Renal cortical epithelial cell (primary cell): ENCODE measurements at regions not wholly inside any gene's neighbourhood (a gene's known extent, or its start where the extent isn't known, plus 50 kb on each side); places are given as distances from the start of the nearest gene placed in this dataset.
"Not testable (repeated sequence)": the region's sequence is repeated elsewhere in the genome, so short reads cannot be mapped to it uniquely, and the experiment has no call there.

Experiments used
- DNase-seq: peaks from one replicate; pipeline ENCODE4 v3.0.0-alpha.2; 2011; ENCODE audit warnings: low read depth

DNA sequence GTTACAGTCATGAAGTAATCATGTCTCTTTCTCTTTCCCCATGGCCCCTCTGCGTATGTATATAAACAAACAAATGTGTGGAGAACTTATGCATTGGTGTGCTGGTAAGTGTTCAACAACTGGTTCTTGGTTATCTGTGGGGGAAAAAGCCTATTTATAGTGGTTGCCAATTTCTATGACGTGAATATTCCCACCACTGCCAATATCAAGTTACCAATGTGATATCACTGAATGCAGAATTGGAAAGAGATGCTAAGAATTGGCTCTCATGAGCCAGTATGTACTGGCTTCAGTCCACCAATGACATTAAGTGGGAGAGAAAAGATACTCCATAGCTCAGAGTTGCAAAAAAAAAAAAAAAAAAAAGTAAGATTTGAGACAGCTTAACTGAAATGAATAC lies 399.7 kb downstream of the REEP3 start:
- no peak for DNase-seq

DNA sequence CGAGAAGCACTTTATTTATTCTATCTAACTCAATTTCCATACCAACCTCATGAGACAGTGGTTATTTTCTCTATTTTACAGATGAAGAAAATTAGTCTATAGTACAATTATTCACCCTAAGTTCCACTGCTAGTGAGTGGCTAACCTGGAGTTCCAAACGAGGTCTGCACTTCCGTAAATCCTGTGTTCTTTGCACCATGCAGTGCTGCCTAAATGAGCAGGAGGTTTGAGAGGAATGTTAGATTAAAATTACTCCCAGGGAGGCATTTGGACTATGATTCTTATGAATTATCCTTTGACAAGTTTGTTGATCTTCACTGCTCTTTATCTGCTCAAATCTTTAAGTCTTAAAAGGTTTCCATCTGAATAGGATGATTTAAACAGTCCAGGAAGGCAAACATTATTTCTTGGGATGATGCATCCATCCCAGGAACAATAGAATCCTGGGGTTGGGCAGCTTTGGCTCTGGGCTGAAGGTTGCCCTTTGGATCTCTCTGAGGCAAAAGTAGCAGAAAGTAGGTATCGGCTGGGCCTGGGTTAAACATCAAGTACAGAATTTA lies 400.8 kb downstream of the REEP3 start:
- no peak for DNase-seq

DNA sequence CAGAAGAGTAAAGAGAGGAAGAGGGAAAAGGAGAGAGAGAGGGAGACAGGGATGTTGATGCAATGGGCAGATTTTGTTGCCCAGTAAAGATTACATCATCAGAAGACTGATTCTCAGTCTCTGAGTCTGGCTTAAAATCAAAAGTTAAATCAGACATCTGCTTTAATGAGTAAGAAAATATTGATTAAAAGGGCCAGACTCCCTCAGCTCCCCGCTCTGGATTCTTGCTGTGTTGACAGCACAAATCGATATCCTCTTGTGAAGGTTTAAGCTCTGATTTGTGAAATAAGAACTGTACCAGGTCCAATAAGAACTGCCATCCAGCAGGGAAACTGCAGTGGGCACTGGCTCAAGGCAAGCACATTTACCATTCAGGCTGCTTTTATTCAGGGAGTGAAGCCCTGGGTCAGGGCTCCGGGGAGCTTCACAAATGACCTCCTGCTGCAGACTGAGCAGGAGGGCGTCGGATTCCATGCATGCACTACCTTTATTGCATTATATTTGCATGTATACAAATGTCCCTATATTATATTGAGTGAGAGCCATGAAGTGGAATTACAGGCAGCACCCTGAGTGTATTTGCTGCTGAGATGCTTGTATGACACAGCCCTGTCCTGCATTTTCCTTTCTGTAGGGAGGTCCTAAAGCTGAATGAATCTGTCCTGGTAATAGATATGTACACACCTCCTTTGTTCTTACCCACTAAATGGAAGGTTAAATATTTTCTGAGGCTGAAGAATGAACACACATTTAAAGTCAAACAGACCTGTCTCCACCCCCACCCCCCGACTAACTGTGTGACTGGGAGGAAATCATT lies 401.5 kb downstream of the REEP3 start:
- DNase-seq = no peak

DNA sequence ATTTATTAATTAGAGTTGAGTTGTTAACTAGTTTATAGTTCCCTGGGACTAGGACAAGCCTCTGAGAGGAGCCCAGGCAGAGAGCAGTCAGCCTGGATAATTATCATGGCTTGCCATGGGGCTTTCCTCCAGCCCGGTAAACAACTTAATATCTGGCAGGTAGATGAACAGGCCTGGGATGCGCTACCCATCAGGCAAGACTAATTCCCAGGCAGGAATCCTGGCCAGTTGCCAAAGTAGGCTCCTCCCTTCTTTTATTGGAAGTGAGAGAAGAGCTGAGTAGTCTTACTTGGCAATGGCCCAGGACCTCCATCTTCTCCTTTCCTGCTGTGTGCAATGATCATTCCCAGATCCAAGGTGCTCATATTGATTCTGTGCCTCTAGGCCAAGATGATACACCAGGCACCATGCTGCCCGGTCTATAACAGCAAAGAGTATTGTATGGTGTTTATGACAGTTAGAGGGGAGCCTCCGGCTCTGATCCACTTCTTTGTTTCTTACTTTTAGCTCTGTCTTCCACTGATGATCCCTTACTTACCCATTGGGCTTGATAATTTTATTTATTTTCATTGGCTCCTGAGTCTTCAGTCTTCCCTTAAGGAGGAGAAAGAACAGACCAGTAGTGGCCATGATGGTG lies 408.7 kb downstream of the REEP3 start:
- no peak for DNase-seq

DNA sequence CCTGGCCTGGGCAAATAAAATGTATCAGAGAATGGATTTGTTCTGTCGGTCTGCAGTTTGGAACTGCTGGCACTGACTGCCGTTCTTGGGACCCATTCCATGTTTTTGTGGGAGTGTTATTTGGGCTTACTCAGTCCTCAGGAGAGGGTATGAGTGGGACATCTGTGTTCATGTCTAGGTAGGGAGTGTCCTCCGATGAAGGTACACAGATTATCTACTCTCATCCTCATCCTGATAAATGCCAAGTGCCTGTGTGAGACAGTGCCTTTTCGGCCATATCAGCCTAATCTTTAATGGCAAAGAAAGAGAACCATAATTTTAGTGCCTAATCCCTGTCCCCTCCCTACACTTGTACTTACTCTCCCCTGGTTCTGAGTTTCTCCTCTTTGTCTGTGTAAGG lies 409.4 kb downstream of the REEP3 start:
- no peak for DNase-seq

DNA sequence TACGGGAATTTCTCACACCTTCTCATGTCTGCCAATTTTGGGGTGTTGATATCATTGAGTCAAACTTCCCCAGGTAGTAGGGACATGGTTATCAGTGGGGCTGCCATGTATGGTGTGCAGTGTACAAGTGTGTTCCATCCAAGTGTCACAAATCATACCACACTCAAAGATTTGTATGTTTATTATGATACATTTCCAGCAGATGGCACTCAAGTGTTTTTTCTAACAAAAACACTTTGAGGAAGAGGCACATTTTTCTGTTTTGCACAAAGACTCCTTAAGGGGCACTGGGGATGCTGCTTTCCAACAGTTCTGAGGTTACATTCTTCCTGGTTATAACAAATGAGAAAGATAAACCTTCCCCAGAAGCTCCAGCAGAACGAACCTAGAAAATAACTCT lies 414.5 kb downstream of the REEP3 start:
- DNase-seq = peak; percentile 9

DNA sequence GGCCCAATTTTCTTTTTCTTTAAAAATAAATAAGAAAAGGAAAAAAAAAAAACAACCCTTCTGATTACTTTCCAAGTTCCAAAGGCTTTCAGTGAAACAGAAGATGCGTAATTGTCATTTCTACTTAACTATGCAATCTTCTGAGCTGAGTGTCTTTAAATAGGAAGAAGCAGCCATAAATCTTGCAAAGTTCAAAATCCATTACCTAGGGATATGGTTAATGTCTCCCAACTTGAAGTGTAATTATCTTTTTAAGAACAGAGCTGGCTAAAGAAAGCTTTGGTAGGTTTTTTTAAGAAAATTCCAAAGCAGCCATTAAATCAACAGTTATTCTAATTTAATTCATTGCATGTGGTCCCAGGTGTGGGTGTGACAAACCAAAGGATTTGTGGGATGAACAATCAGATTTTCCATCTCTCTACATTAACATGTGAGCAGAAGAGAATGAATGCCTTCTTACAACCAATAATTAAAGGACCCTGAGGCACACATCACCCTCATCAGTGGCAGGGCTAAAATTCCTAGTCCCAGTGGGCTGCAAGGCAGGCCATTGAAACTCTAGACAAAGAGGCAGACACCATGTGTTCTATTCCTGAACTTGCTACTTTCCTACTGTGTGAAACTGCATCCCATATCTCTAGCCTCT lies 419.2 kb downstream of the REEP3 start:
- DNase-seq = no peak

DNA sequence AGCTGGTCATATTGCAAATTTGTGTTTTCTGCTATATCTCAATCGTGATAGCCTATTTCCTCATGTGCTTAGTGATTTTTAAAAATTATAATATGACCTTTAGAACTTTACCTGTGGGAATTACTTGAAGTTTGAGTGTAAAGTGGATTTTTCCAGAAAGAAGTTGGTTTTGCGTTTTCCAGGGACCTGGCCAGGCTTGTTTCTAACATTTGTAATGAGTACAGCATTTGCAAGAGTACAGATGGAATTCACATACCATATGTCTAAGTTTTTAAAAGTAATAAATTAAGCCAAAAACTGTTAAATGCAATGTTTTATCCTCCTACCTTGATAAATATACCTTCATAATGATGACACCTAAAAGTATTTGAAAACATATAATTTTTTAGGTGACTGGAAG lies 443.2 kb downstream of the REEP3 start:
- no peak for DNase-seq

DNA sequence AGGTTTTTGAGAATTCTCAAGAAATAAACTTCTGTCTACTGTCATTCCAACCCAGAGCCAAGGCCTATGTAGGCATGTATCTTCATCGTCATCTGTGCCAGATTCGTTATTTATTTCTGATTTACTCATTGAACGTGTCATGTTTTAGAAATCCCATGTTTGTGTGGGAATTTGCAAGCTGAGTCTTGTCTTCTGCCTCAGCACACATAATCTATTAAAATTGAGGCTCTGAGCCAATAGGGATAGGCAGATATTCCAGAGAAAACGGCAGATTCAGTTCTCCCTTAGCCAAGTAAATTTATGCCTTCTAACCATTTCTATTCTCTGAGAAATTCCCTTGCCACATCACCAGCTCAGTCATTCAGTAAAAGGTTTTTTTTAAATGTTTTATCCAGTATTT lies 444.6 kb downstream of the REEP3 start:
- no peak for DNase-seq

DNA sequence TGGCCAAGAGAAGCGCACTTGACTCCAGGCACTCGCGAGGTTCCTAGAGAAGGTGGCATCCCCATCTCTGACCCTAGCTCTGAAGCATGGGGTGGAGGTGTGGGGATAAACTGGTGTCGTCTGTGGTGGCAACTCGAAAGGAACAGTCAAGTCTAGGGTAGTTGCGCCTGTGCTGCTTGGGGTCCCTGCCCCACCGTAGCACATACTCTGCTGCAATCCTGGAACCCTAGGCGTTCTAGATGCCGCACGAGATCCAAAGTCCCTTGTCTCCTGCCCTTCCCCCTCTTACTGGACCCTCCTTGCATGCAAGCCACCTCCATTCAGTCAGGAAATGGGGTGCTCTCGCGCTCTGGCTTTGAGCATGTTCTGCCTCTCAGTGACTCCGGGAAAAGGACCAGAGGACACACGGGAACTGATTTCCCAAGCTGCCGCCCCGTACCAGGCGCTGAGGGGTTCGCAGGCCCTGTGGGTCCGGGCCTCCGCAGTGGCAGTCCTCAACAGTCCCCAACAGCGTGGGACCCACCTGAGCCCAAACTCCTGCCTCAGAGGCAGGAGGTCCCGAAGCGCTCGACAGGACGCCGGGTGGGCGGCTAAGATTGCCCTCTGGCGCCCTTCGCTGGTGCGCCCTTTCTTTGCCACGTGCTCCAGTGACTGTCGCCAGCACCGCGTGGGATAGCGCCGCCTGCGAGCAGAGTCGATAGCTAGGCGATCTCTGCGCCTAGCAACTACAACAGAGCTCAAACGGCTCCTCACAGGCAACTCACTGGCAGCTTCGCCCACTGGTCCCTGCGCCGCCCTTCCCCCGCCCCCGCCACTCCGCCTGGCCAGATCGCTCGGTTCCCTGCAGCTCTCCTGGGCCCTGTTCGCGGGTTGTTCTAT lies 452.0 kb downstream of the REEP3 start:
- no peak for DNase-seq

DNA sequence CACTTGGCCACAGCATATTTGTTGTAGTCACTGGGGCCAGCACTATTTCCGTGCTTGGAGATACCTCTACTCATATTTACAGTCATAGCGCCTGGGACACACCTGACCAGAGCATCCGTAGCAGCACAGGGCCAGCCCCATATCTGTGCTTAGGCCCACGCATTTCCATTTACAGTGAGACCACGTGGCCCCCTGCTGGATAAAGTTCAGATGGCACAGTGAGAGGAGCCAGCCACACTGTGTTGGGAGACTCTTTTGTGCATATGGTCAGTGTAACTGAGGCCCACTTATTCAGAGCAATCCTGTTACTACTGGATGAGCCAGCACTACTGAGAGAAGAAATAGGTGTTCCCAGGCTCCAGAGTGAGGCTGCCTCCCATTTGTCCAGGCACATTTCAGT lies 455.3 kb downstream of the REEP3 start:
- DNase-seq = peak; percentile 2

DNA sequence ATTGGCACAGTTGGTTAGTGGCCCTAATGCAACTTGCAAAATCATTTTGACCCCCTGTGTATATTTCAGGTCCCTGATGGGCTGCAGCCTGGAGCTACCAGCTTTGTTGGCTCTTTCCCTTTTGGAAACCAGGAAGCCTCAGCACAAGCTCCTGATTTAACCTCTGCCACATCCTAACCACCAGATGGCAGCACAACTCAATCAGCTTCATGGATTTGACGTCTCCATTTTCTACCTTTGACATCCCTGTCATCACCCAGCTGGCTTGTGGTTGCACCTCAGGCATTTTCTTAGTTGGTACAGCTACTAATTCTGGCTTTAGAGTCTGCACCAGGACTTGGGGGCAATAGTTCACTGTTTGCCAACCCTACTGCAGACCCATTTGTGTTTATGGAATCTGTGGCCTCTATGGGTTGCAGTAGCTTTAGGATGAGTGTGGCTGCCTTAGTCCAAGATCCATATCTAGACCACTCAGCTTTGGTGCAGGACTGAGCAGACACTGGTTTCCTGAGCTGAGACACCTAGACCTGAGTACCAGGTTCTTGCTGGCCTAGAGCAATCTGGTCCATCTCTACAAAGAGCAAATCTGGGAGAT lies 456.2 kb downstream of the REEP3 start:
- DNase-seq = peak; percentile 34

DNA sequence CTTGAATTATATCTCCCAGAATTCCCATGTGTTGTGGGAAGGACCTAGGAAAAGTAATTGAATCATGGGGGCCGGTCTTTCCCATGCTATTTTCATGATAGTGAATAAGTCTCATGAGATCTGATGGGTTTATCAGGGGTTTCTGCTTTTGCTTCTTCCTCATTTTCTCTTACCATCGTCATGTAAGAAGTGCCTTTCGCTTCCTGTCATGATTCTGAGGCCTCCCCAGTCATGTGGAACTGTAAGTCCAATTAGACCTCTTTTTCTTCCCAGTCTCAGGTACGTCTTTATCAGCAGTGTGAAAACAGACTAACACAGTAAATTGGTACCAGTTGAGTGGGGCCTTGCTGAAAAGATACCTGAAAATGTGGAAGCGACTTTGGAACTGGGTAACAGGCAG lies 459.7 kb downstream of the REEP3 start:
- DNase-seq = not testable (repeated sequence)

DNA sequence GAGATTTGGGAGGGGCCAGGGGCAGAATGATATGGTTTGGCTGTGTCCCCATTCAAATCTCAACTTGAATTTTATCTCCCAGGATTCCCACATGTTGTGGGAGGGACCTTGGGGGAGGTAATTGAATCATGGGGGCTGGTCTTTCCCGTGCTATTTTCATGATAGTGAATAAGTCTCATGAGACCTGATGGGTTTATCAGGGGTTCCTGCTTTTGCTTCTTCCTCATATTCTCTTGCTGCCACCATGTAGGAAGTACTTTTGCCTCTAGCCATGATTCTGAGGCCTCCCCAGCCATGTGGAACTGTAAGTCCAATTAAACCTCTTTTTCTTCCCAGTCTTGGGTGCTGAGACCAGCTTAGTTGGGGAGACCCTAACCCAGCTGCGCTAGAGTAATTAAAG lies 462.9 kb downstream of the REEP3 start:
- not testable (repeated sequence) for DNase-seq

DNA sequence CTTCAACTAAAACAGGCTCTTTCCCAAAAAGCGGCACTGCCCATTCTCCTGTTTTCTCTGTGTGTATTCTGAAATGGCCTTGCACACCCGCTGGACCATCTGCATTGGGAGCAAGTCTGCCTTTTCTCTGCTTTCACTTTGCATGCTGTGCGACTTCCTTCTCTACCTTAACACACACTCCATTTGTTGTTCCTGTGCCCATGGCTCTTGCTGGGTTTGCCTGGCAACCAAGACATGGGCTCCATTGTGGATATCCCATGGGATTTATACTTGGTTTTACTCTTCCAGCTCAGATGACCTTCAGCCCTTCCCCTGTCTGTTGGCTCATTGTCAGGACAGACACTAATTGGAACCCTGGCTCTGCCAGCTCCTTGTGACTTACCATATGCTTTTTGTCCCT lies 465.3 kb downstream of the REEP3 start:
- DNase-seq = no peak

DNA sequence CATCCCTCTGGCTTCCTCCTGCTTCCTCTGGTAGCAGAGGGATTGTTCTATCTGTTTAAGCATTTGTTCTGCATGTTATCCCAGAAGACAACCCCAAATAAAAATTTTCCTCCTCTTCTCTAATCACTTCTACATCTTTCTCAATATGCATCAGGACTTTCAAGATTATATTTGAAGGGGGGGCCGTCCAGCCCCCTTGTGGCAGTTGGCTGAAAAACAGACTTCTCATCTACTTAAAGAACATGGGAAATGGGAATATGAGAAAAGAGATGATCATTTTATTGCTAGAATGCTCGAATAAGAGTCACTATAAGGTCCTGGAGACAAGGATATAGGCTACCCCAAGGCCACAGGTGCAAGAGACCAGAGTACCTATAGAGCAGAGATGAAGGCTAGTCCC lies 466.0 kb downstream of the REEP3 start:
- no peak for DNase-seq

DNA sequence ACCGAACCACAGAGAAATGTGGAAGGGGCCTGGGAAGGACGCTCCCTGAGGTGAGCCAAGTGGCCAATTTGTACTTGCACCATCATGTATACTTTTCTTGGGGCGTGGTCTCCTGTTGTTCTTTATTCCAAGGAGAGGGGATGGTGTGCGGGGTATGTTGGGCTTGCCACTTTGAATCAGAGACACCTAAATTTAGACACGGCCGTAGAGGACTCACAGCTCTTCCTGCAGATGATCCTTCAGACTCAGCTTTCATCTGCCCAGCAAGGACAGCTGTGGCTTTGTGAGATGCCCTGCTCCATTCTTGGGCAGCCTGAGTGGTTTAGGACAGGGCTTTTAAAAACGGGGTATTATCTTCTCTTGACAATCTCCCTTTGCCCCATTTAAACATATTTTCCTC lies 473.2 kb downstream of the REEP3 start:
- DNase-seq = no peak

DNA sequence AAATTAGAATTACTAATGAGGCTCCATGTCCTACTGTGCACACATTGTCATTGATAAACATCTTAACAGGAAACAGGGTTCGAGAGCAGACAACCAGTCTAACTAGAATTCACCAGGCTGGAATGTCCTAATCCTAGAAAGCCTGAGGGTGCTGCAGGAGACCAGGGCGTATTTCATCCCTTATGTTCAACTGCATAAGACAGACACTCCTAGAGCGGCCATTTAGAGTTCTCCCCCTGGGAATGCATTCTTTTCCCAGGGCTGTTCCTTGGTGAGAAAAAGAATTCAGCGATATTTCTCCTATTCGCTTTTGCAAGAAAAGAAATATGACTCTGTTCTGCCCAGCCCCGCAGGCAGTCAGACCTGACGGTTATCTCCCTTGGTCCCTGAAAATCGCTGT lies 486.0 kb downstream of the REEP3 start:
- no peak for DNase-seq

DNA sequence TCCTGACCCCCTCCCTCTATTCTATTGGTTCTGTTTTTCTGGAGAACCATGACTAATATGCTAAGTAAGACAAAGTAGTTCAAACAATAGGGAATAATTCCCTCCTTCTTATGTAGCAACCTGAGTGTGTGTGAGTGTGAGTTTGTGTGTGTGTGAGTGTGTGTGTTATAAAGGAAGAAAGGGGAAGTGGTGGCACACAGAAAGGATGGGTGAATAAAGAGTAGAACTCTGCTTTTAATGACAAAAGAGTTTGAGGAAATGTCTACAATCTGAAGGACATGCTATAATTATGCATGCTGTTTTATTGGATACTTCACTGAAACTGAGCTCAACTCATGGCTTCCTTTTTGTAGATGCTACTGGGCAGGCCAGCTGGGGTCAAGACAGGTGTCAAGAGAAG lies 489.5 kb downstream of the REEP3 start:
- no peak for DNase-seq

DNA sequence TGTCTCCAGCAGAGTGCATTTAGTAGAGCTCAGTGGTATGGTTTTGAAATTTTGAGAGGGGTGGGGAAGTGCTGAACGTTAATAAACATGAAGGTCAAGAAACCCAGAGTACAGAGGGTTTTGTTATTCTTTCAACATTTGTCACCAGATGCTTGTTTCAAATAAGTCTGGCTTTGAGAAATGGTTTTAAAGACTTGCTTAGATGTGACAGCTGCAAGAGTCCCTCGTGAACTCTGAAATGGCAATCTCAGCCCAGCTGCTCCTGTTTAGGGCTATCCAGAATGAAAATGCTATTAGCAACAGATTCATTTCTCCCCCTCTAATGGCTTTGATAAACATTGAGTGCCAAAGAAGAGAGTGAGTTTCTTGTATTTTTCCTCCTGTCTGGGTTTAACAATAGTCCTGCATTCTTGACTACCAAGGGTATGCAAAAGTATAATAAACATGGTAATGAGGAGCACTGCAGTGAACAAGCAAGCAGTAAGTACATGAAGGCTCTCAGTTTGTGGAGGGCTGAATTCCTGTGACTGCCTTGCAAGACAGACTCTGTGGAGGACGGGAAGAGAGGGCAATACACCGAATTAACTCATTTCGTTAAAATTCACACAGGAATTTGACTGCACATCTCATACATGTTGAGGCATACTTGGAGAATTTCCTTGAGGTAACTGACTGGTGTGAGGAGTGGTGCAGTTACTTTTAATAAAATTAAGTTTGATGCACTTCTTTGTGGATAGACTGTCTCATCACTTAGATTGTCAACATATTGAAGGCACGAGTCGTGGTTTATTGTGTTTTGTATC lies 490.9 kb downstream of the REEP3 start:
- no peak for DNase-seq

DNA sequence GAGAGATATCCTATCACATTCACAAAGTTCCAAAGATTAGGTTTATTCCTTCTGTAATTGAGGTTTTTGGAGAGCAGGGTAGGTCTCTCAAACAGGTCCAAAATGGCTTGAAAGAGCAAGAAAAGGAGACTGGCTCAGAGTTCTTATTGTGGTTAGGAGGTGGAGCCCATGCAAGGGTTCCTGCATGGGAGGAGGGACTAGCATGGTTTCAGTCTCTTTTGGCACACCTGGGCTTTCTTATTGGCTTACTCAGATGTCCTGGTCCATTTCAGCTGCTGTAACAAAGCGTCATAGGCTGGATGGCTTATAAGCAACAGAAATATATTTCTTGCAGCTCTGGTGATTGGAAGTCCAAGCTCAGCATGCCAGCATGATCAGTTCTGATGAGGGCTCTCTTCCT lies 493.1 kb downstream of the REEP3 start:
- DNase-seq = no peak
